Right atrium auricular region (tissue), 2 donors: ENCODE measurements at regions not wholly inside any gene's neighbourhood (a gene's known extent, or its start where the extent isn't known, plus 50 kb on each side); places are given as distances from the start of the nearest gene placed in this dataset.

ENCODE experiments used
- DNase-seq: peaks from one replicate; pipeline ENCODE4 v3.0.0-alpha.2; 2019; ENCODE audit warnings: low spot score
- H3K27ac ChIP-seq, 2 donors: fragments of 200-600 bp; sonication (generic); 1 replicate in 1 of 2; 2 replicates in 1 of 2; pipeline ENCODE4 v1.5.1; 2016 to 2019
- H3K27me3 ChIP-seq, 2 donors: fragments of 200-600 bp; sonication (generic); one replicate each; pipeline versions ENCODE4 v1.5.1 to v1.6.0; 2017 to 2019
- H3K36me3 ChIP-seq: fragments of 200-600 bp; sonication (generic); one replicate; pipeline ENCODE4 v1.5.1; 2016
- H3K4me1 ChIP-seq, 2 donors: fragments of 200-600 bp; sonication (generic); one replicate each; pipeline versions ENCODE4 v1.5.1 to v1.6.0; 2017 to 2019
- H3K4me3 ChIP-seq, 2 donors: fragments of 200-600 bp; sonication (generic); 1 replicate in 1 of 2; 2 replicates in 1 of 2; pipeline ENCODE4 v1.5.1; 2017 to 2019; ENCODE audit warnings: mild to moderate bottlenecking in 1 of 2, moderate library complexity in 1 of 2
- H3K9me3 ChIP-seq, 2 donors: fragments of 200-600 bp; sonication (generic); one replicate each; pipeline ENCODE4 v1.5.1; 2019
- CTCF ChIP-seq, 2 donors: fragments of 200-600 bp; sonication (generic); IDR thresholded peaks; one replicate each; pipeline ENCODE4 v1.5.1; 2019; ENCODE audit warnings: antibody characterized with exemption in 2 of 2

GRCh38 chr13:29905845-29906244 lies 55.4 kb upstream of the UBL3 start:
- H3K9me3 ChIP-seq = no peaks in the 10 kb centered on the region
- TF ChIP-seq CTCF (IDR thresholded peaks at IDR 0.05) = no peak
- no peak for DNase-seq
- no peak overlapping the region for H3K27ac ChIP-seq
- no peak overlapping the region for H3K4me3 ChIP-seq
- no peaks in the 10 kb centered on the region for H3K36me3 ChIP-seq
- no peaks in the 10 kb centered on the region for H3K27me3 ChIP-seq
- peaks cover 0 to 7% of the 10 kb centered on the region in 2 donors for H3K4me1 ChIP-seq

- Histone ChIP-seq H3K27me3 (no peaks in the 10 kb centered on the region), H3K9me3 (no peaks in the 10 kb centered on the region)
Observed at GRCh38 chr13:29903996-29904395, 53.6 kb upstream of the UBL3 start.

GRCh38 chr13:29903543-29903942 lies 53.1 kb upstream of the UBL3 start:
- H3K4me3 ChIP-seq = no peak overlapping the region
- H3K27me3 ChIP-seq = no peaks in the 10 kb centered on the region
- peaks cover 0 to 7% of the 10 kb centered on the region in 2 donors for H3K4me1 ChIP-seq
- H3K36me3 ChIP-seq = no peaks in the 10 kb centered on the region
- no peaks in the 10 kb centered on the region for H3K9me3 ChIP-seq
- no peak for TF ChIP-seq CTCF (IDR thresholded peaks at IDR 0.05)
- H3K27ac ChIP-seq = no peak overlapping the region
- DNase-seq = no peak

More at GRCh38 chr13:29903996-29904395, 53.6 kb upstream of the UBL3 start:
- no peak for TF ChIP-seq CTCF (IDR thresholded peaks at IDR 0.05)
- Histone ChIP-seq H3K4me3 (no peak overlapping the region), H3K4me1 (peaks cover 0 to 7% of the 10 kb centered on the region in 2 donors), H3K27ac (no peak overlapping the region), H3K36me3 (no peaks in the 10 kb centered on the region)
- no peak for DNase-seq

GRCh38 chr13:29902632-29903305 lies 52.4 kb upstream of the UBL3 start:
- H3K27ac ChIP-seq = no peak overlapping the region
- H3K4me3 ChIP-seq = no peak overlapping the region
- H3K27me3 ChIP-seq = no peaks in the 10 kb centered on the region
- no peaks in the 10 kb centered on the region for H3K9me3 ChIP-seq
- no peak for TF ChIP-seq CTCF (IDR thresholded peaks at IDR 0.05)
- DNase-seq = no peak
- H3K36me3 ChIP-seq = no peaks in the 10 kb centered on the region
- peaks cover 0 to 7% of the 10 kb centered on the region in 2 donors for H3K4me1 ChIP-seq

GRCh38 chr13:29901710-29902631 lies 51.6 kb upstream of the UBL3 start:
- no peak for TF ChIP-seq CTCF (IDR thresholded peaks at IDR 0.05)
- Histone ChIP-seq H3K27ac (no peak overlapping the region), H3K4me3 (no peak overlapping the region), H3K4me1 (peaks cover 0 to 7% of the 10 kb centered on the region in 2 donors), H3K36me3 (no peaks in the 10 kb centered on the region), H3K9me3 (no peaks in the 10 kb centered on the region), H3K27me3 (no peaks in the 10 kb centered on the region)
- no peak for DNase-seq
